Nephron (organoid): ENCODE measurements at regions not wholly inside any gene's neighbourhood (a gene's known extent, or its start where the extent isn't known, plus 50 kb on each side); places are given as distances from the start of the nearest gene placed in this dataset.

Experiments used
- H3K27ac Mint-ChIP-seq, 3 experiments: 2 replicates each; pipeline ENCODE4 v1.8.0; 2020; ENCODE audit warnings: mixed read lengths in 3 of 3, mild to moderate bottlenecking in 2 of 3, moderate library complexity in 1 of 3
- H3K27me3 Mint-ChIP-seq: 2 replicates; pipeline ENCODE4 v1.8.0; 2021; ENCODE audit warnings: low read depth, mild to moderate bottlenecking, moderate library complexity, mixed read lengths
- H3K36me3 Mint-ChIP-seq: 2 replicates; pipeline ENCODE4 v1.8.0; 2020; ENCODE audit warnings: low read depth, mixed read lengths
- H3K4me1 Mint-ChIP-seq: 2 replicates; pipeline ENCODE4 v1.8.0; 2020; ENCODE audit warnings: mixed read lengths
- H3K4me3 Mint-ChIP-seq, 3 experiments: 2 replicates each; pipeline ENCODE4 v1.8.0; 2020; ENCODE audit warnings: mild to moderate bottlenecking in 3 of 3, mixed read lengths in 3 of 3, moderate library complexity in 2 of 3
- H3K9me3 Mint-ChIP-seq: 2 replicates; pipeline ENCODE4 v1.8.0; 2020; ENCODE audit warnings: mixed read lengths
- TF ChIP-seq, protein P1 (sequence below), 3 experiments: fragments of 200-600 bp; sonication (generic); IDR thresholded peaks; one replicate each; pipeline ENCODE4 v1.5.0; 2021; ENCODE audit warnings: antibody characterized with exemption in 3 of 3; ENCODE audit not compliant: unreplicated experiment in 3 of 3

GRCh38 chr13:70388935-70389334, 280.7 kb upstream of the KLHL1 start:
- no peaks in the 10 kb centered on the region for H3K27me3 Mint-ChIP-seq
- no peaks in the 10 kb centered on the region for H3K9me3 Mint-ChIP-seq
- TF ChIP-seq, protein P1, sequence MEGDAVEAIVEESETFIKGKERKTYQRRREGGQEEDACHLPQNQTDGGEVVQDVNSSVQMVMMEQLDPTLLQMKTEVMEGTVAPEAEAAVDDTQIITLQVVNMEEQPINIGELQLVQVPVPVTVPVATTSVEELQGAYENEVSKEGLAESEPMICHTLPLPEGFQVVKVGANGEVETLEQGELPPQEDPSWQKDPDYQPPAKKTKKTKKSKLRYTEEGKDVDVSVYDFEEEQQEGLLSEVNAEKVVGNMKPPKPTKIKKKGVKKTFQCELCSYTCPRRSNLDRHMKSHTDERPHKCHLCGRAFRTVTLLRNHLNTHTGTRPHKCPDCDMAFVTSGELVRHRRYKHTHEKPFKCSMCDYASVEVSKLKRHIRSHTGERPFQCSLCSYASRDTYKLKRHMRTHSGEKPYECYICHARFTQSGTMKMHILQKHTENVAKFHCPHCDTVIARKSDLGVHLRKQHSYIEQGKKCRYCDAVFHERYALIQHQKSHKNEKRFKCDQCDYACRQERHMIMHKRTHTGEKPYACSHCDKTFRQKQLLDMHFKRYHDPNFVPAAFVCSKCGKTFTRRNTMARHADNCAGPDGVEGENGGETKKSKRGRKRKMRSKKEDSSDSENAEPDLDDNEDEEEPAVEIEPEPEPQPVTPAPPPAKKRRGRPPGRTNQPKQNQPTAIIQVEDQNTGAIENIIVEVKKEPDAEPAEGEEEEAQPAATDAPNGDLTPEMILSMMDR (IDR thresholded peaks at IDR 0.05; ENCODE audit: unreplicated experiment in 3 of 3) = no peak
- H3K4me1 Mint-ChIP-seq = peaks cover 9% of the 10 kb centered on the region
- H3K36me3 Mint-ChIP-seq = no peaks in the 10 kb centered on the region
- H3K27ac Mint-ChIP-seq = no peak overlapping the region
- no peak overlapping the region for H3K4me3 Mint-ChIP-seq

- Mint-ChIP-seq H3K4me3 (no peak overlapping the region), H3K9me3 (no peaks in the 10 kb centered on the region), H3K36me3 (no peaks in the 10 kb centered on the region), H3K27ac (no peak overlapping the region), H3K4me1 (peaks cover 9% of the 10 kb centered on the region), H3K27me3 (no peaks in the 10 kb centered on the region)
- TF ChIP-seq, protein P1 (IDR thresholded peaks at IDR 0.05; ENCODE audit: unreplicated experiment in 3 of 3) = no peak
These were observed 278.7 kb upstream of the KLHL1 start for GRCh38 chr13:70386919-70387318.

GRCh38 chr13:70385852-70386251, 277.6 kb upstream of the KLHL1 start:
- Mint-ChIP-seq H3K4me1 (peaks cover 3% of the 10 kb centered on the region), H3K36me3 (no peaks in the 10 kb centered on the region), H3K4me3 (no peak overlapping the region), H3K9me3 (no peaks in the 10 kb centered on the region), H3K27me3 (no peaks in the 10 kb centered on the region), H3K27ac (no peak overlapping the region)
- TF ChIP-seq, protein P1 (IDR thresholded peaks at IDR 0.05; ENCODE audit: unreplicated experiment in 3 of 3) = no peak

DNA sequence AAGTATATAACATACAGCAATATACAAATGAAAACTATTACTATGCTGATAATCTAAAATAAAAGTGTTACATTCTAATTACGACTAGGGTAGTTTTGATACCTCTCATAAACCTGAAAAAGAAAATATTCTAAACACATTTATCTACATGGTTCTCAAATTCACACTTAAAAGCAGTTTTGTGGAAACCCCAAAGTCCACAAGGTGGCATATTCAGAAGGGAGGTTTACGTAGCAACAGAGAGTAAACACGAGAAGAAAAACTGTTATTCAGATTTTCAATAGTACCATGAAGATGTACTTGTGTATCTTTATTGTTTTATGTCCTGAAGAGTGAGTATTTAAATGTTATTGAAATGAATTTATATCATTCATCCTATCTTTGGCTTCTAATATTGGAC, 275.9 kb upstream of the KLHL1 start:
- TF ChIP-seq, protein P1 (IDR thresholded peaks at IDR 0.05; ENCODE audit: unreplicated experiment in 3 of 3) = no peak
- H3K9me3 Mint-ChIP-seq = no peaks in the 10 kb centered on the region
- no peaks in the 10 kb centered on the region for H3K4me1 Mint-ChIP-seq
- H3K36me3 Mint-ChIP-seq = no peaks in the 10 kb centered on the region
- no peaks in the 10 kb centered on the region for H3K27me3 Mint-ChIP-seq
- no peak overlapping the region for H3K4me3 Mint-ChIP-seq
- H3K27ac Mint-ChIP-seq = no peak overlapping the region

- Mint-ChIP-seq H3K27ac (no peak overlapping the region), H3K27me3 (no peaks in the 10 kb centered on the region), H3K4me1 (no peaks in the 10 kb centered on the region), H3K36me3 (no peaks in the 10 kb centered on the region), H3K9me3 (no peaks in the 10 kb centered on the region), H3K4me3 (no peak overlapping the region)
- TF ChIP-seq, protein P1 (IDR thresholded peaks at IDR 0.05; ENCODE audit: unreplicated experiment in 3 of 3) = no peak
These were observed 272.6 kb upstream of the KLHL1 start for GRCh38 chr13:70380809-70381208.

DNA sequence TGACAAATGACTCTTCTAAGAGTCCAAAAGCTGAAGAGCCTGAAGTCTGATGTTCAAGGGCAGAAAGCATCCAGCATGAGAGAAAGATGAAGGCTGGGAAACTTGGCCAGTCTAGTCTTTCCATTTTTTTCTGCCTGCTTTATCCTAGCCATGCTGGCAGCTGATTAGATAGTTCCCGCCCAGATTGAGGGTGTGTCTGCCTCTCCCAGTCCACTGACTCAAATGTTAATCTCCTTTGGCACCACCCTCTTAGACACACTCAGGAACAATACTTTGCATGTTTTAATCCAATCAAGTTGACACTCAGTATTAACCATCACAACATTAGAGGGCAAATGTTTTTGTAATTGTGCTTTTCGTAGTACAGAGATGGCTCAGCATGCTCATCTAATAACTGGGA, 267.5 kb upstream of the KLHL1 start:
- H3K36me3 Mint-ChIP-seq = no peaks in the 10 kb centered on the region
- no peaks in the 10 kb centered on the region for H3K4me1 Mint-ChIP-seq
- TF ChIP-seq, protein P1 (IDR thresholded peaks at IDR 0.05; ENCODE audit: unreplicated experiment in 3 of 3) = no peak
- H3K27ac Mint-ChIP-seq = no peak overlapping the region
- no peak overlapping the region for H3K4me3 Mint-ChIP-seq
- H3K27me3 Mint-ChIP-seq = no peaks in the 10 kb centered on the region
- no peaks in the 10 kb centered on the region for H3K9me3 Mint-ChIP-seq
